NCI-H82 treated with DMSO at 0.1 percent for 48 hours (cell line): ENCODE measurements at regions not wholly inside any gene's neighbourhood (a gene's known extent, or its start where the extent isn't known, plus 50 kb on each side); places are given as distances from the start of the nearest gene placed in this dataset.

Experiments
- DNase-seq: peaks from one replicate; lab custom pipeline; 2025; ENCODE audit not compliant: unreplicated experiment; lab: John Stamatoyannopoulos, UW

DNA sequence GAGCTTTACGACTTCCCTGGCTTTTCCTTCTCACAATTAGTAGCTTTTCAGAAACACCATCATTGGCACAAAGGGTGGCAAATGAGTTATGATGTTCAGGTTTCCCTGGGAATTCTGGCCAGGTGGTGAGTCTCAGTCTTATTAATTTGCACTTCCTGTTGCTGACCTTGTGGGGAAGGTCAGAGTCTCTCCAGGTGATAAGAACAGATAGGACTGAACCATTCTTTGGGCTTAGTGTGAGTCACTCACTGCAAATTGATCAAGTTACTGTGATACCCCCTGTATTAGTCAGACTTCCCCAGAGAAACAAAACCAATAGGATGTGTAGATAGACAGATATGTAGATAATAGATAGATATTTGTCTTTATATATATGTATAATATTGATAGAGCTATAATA, 53.8 kb upstream of the RANBP3L start:
- DNase-seq = no peak

DNA sequence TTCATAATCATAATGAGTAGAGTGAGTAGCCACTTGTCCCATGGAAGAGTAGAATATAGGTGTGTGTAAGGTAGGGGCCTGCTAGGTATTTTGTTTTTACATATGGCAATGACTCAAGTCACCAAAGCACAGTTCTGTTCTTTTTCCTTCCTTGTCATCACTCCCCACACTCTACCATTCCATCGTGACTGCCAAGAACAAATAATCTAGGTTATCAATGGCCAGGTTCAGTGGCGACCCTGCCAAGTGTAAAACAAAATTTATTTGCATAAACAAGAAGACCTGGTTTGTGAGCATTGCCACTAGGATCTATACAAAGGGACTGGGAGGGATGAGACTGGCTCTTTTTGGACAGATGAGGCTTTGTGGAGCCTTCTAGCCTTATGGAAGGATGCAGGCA, 55.2 kb upstream of the RANBP3L start:
- DNase-seq = no peak

DNA sequence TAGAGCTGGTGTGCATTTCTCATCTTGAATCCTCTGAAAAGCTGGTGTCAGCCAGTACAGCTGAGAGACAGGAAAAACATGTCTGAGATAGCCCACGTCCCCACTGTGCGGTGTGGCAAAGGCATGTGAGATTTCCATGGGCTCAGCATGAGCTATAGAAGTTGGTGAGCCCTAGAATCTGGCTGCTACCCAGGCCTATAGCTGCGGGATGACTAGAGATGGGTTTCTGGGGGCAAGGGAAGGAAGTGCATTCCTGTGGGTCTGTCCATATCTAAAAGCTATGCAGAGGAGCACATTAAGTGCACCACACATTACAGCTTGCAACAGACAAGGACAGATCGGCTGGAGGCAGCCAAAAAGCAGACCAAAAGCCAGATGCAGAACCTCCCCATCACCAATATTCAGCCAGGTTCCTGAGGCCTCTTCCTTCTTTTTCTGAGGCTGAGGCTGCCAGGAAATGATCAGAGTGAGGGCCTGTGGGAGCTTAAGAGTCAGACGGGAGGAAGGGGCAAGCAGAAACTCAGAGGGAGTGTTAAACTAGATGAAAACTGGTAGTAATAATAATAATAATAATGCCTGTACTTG, 55.8 kb upstream of the RANBP3L start:
- DNase-seq = no peak

DNA sequence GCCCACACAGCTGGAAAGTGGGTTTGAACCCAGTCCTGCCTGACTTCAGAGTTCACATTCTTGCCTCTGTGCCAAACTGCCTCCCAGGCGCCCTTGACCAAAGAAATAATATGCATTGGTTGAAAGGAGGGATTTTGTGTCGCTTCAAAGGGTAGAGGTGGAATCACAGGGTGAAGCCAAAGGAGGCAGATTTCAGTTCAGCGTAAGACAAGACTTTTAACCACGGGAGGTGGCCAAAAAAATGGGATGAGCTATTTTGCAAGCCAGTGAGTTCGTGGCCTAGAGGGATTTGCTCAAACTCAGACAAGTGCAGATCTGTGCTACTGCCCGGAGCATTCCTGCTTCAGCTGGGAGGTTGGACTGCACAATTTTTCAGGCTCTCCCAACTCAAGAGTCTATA, 57.6 kb upstream of the RANBP3L start:
- DNase-seq = no peak

DNA sequence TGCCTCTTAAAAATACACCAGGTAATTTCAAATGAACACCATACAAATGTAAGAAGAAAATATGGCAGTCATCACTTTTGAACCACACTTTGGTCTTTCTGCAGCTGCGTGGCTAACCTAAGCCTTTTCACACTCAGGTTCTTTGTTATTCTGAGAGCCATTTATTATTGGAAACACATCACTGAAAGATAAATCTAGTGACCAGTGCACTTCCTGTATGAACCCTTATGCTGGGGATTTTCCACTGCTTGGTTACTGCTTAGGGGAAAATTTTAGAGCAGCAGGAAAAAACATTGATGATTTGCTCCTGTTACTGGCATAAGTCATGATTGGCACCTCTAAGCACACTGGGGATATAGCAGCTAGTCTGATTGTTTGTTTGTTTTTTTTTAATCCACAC, 58.6 kb upstream of the RANBP3L start:
- DNase-seq = no peak

DNA sequence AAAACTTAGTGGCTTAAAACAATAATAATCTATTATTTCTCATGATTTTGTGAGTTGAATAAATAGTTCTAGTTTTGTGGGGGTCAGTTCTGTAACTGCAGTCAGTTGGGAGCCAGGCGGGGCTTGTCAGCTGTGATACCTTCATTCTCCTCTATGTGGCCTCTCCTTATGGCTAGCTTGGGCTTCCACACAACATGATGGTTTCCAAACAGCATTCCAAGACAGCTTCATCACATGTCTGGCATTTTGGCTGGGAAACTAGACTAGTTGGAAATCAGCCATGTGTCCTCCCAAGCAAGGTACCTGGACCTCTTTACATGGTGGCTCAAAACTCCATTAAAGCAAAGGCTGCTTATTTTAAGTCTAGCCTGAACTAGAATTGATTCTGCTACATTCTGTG, 61.4 kb upstream of the RANBP3L start:
- DNase-seq = no peak

DNA sequence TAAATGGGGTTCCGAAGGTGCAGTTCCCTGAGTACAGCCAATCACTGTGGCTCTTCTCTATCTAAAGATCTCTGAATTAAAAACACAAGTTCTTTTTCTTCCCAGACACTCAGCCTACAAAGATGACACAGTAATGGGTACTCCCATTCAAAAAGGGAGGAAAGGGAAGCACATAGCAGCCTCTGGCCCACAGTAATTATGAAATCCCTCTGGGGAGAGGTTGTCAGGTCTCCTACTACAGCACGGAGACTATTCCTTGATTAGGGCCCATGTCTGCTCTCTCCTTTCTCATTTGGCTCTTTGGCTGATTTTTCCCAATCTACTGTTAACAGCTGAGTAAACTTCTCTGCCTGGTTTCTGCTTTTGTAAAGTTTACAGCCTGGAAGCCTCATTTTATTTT, 62.0 kb upstream of the RANBP3L start:
- no peak for DNase-seq

DNA sequence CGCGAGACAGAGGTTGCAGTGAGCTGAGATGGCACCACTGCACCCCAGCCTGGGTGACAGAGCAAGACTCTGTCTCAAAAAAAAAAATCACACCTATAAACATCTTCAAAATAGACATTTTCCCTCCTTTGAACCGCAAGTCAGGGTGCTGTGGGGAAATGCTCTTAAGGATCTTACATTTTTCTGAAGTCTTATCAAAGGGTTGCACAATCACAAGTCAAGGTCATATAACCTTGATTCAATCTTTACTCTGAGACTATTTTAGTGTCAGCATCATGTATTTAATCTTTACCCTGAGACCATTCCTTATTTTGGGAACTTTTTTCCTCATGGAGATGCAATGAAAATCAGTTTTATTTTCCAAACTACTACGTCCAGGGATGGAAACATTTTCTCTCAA, 62.8 kb upstream of the RANBP3L start:
- DNase-seq = no peak

DNA sequence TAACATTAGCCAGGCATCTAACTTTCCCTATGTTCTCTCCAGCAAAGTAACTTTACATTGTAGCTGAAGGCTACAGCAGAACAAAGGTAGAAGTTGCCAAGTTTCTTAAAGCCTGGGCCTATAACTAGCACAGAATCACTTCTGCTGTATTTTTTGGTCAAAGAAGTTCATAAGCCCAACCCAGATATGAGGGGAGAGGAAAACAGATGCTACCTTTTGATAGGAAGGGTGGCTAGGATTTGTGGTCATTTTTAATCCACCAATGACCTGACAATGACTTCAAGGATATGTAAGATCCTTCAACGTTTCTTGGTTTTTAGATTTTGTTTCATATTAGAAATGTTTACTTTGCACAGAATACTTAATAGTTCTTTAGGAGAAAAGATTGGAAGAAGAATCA, 64.2 kb upstream of the RANBP3L start:
- peak; percentile 15 for DNase-seq

DNA sequence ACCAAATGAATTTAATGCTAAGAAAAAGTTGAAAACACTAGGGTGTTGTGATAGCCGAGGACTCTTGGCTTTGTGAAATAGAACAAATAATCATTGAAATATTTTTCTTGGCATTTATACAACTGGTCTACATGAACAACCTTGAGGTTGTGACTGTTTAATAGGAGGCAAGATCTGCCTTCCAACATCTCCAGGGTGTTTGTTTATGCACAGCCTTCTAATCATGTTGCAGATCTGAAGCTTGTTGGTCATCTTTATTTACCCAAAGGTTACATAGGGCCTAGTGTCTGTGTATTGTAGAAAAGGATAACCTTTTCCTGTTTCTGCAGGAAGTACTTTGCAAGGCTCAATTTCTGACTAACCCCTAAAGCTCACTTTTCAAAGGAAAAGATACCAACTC, 65.2 kb upstream of the RANBP3L start:
- no peak for DNase-seq

DNA sequence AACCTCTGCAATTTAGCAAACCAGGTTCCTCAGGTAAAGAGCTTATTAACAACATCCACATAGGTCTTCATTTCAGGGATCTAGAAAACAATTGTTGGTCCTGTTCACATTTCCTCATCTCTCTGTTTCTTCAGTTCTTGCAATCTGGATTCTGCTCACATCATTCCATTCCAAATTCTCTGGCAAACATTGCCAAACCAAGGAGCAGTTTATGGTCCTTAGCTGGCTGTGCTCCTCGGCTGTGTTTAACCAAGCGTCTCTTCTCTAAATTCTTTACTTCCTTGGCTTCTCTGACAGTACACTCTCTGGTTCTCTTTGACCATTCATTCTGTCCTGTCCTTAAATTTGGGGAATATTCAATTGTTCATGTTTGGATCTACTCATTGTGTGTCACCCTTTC, 65.8 kb upstream of the RANBP3L start:
- DNase-seq = no peak

DNA sequence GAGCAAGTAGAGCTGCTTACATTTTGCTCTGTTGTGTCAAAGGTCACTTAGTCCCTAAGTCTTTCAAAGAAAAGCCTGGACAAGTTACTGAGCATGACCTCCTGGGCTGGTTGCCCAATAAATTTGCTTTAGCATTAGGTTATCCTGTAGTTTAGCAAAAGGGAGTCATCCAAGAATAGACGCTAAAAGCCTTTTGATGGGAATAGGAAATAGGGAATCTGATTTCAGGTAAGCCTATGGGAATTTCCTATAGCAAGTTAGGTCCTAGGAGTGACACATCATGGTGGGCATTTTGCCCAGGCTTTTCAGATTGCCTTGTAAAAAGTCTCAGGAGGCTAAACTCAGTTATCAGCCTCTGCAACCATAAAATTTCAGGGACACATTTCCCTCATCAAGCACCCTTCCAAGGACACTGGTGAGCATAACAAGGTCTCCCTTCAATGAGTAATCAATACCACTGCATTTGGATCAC, 67.6 kb upstream of the RANBP3L start:
- no peak for DNase-seq

DNA sequence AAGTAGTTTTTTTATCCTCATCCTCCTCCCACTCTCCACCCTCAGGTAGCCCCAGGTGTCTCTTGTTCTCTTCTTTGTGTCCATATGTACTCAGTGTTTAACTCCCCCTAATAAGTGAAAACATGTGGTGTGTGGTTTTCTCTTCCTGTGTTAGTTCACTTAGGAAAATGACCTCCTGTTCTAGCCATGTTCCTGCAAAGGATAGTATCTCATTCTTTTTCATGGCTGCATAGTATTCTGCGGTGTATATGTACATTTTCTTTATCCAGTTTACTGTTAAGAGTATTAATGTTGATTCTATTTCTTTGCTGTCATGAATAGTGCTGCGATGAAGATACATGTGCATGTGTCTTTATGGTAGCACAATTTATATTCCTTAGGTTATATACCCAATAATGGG, 68.4 kb upstream of the RANBP3L start:
- no peak for DNase-seq

DNA sequence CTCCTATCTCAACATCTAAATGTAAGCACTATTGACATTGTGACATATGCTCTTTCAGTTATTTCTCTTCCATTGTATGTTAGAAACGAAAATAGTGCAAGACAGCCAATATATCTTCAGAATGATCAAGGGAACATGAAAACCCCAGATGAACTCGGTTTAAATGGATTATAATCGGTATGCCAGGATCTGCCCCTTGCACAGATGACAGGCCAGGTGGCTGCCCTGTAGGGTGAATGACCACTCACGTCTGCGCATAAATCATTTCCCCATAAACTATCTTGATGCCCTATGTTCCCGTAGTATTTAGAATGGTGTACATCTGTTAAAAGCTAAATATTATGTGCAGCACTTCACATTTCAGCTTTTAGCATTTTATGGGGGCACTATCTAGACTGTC, 69.7 kb upstream of the RANBP3L start:
- peak; percentile 35 for DNase-seq

DNA sequence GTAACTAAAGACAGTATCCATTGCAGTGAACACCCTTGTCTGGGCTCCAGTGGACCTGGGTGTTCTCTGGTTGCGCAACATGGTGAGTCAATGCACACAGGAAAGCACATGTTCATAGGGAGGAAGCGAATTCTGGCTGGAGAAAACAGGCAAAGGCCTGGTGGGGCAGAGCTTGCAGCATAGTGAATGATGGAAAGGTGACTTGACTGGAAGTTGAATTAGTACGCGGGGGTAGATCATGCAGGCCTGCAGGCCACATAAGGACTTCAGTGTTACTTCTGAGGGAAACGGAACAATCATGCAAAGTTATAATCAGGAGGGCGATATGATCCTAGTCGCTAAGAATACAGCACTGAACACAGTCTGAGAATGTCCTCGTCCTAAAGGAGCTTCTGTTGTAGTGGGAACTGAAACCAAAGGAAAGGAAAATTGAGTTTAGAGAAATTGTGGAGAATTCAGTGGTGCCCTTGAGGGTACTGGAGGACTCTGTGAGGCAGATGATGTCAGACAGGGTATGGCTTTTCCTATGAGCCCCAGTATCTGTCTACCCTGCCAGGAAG, 71.9 kb upstream of the RANBP3L start:
- no peak for DNase-seq

DNA sequence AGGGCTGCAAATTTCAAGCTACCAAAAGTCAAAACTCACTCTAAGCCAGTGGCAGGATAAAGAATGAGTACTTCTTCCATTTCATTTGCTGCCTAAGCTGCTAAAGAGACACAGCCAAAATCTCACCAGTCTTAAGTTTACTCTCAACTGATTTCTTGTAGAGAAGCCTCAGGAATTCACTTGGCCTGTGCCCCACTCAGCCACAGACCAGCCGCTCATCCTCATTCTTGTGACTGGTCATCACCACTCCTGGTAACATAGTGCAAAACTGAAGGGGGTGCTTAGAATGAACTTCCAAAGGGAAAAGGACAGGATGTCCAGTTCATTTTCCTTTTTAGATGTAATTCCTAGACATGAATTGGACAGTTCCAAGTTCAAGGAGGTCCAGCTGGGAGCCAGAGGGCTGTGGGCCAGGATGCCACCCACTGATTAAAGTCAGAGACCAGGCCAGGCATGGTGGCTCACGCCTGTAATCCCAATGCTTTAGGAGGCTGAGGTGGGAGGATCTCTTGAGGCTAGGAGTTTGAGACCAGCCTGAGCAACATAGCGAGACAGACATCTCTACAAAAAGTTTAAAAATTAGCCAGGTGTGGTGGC, 72.7 kb upstream of the RANBP3L start:
- no peak for DNase-seq

DNA sequence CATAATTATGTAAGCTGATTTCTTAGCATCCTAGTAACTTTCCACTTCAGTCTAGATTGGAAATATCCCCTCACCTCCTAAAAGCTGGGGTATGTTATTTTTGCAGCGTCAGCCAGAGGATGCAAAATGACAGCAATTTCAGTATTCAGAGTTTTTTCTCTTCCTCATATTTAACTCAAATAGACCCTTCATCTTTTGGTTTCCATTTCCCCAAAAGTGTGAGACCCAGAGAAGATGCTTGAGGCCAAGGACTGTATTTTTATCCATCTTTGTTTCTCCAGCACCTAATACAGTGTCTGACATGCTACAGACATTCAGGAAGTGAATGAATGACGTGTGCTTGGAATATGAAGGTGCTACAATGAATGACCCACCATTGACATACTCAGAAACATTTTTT, 75.5 kb upstream of the RANBP3L start:
- no peak for DNase-seq

DNA sequence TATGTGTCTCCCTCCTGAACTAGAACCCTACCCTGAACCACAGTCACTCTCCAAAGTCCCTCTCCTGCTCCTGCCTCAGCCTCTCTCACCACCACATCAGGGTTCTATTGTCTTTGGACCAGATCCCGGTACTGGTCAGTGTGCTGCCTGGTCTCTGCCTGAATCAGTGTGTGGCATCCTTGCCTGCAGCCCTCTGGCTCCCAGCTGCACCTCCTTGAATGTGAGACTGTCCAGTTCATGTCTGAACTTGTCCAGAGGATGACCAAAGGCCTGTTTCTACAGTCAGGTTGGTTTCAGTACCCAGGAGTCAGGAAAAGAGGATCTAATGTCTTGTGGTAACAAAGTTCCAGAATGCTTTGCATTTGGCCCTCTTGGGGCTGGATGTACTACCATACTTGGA, 76.8 kb upstream of the RANBP3L start:
- no peak for DNase-seq

DNA sequence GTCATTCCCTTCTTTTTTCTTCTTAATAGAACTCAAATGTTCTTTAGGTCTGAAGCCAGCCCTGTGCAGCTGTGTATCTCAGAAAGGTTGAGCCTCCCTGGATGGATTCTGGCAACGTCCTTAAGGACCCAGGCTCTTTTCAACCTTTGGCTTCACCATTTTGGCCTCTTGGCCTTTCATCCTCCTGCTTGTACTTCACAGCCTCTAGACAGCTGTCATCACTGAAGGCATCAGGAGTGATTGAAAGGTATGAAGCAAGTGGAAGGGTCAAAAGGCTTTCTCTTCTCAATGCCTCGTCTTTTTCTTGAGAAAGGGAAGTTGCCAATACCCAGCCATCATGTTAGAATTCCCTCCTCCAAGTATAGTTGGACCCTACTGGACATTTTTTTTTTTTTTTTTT, 81.2 kb upstream of the RANBP3L start:
- DNase-seq = no peak

DNA sequence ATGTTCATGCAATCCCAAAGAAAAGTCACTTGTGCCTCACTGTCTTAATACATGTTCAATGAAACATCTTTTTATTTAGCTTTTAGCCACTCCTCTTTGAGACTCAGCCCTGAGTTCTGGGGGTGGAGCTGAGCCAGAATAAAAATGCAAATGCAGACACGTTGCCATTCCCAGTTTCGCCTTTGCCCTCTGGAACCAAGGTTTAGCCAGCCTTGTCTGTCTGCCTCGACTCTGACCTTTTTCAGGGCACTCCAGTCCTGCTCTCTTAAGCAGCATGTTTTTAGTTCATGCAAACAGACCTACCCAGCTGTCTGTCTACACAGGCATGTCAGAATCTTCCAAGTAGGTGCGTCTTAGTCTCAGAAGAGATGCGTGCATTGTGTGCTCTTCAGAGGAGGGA, 82.2 kb upstream of the RANBP3L start:
- DNase-seq = no peak

DNA sequence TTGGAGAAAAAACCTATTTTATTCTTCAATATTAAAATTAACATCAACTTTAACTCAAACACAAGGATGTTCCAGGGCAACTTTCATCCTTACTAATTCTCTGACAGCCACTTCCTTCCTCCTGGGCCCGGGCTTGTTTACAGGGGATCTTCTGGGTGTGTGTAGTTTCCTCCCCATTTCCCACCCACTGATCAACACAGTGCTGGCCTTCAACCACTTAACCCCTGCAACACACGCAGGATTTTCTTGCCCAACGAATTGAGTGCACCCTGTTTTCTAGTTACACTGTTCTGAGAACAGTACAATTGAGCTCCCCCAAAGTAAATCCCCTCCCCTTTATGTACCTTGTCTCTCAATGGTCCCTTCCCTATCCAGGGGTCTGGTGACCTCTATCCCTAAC, 83.1 kb upstream of the RANBP3L start:
- no peak for DNase-seq

DNA sequence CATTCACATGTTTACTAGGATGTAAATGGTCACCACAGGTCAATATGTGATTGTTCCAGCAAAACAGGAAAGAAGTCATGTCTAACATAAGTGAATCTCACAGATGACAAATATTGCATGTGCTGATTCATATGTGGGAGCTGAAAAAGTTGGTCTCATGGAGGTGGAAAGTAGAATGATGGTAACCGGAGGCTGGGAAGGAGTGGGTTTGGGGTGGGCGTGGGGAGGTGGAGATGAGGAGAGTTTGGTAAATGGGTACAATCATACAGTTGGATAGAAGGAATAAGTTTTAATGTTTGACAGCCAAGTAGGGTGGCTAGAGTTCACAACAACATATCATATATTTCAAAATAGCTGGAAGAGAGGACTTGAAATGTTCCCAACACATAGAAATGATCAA, 83.8 kb upstream of the RANBP3L start:
- no peak for DNase-seq

DNA sequence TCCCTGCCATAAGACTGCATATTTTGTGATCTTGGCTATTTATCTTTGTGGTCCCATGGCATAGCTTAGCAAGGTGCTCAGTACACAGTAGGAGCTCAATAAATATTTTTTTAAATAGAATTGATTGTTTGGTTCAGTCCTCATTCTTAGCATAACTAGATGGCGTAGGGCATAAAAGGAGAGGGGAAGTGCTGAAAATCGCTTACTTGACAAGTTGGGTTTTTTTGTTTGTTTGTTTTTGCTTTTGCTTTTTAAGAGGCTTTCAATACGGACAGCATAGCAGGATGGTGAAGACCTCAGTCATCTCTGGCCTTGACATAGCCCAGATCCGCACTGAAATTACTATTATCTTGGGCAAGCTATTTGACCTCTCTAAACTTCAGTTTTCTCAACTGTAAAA, 86.6 kb upstream of the RANBP3L start:
- DNase-seq = no peak
